ENCODE measurements at regions not wholly inside any gene's neighbourhood (a gene's known extent, or its start where the extent isn't known, plus 50 kb on each side); places are given as distances from the start of the nearest gene placed in this dataset.

GRCh38 chr10:107362306-107362705 lies 197.8 kb upstream of the SORCS1 start:
- DNase-seq (ENCODE audit: low spot score) = no peak

GRCh38 chr10:107357033-107357432 lies 192.5 kb upstream of the SORCS1 start:
- DNase-seq (ENCODE audit: low spot score) = no peak

DNA sequence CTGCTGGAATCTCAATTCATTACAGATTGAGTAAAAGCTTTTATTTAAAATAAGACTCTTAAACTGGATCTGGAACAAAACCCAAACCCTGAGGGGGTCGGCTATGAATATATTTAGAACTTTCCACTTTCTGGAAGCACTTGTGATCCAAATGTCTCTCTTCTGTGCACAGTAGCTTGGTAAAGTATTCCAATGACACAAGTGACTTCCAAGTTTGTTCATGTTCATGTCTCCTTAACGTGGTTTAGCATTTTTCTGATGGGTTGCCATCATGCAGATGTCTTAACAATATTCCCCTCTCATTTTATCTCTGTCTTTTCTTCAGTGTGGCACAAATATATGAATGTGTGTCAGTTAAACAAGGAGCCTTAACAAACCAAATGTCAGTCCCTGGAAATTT lies 191.9 kb upstream of the SORCS1 start:
- no peak for DNase-seq (ENCODE audit: low spot score)

- no peak for DNase-seq (ENCODE audit: low spot score)
Measured at GRCh38 chr10:107342711-107343110, 178.2 kb upstream of the SORCS1 start.

DNA sequence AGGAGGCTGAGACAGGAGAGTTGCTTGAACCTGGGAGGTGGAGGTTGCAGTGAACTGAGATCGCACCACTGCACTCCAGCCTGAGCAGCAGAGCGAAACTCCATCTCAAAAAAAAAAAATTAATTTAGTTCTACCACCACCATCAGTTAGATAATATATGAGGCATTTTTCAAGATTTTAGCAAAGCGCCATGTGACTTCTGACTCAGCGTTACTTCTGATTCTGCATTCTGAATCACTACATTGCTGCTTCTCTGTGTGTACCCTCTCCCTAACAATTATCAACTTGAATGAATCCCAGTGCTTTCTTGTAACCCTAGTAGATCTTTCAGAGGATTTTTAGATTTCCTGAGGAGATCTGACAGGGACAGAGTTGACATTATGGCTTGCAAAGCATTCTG lies 176.8 kb upstream of the SORCS1 start:
- no peak for DNase-seq (ENCODE audit: low spot score)

GRCh38 chr10:107340326-107340725 lies 175.8 kb upstream of the SORCS1 start:
- no peak for DNase-seq (ENCODE audit: low spot score)

GRCh38 chr10:107336061-107336460 lies 171.6 kb upstream of the SORCS1 start:
- no peak for DNase-seq (ENCODE audit: low spot score)

DNA sequence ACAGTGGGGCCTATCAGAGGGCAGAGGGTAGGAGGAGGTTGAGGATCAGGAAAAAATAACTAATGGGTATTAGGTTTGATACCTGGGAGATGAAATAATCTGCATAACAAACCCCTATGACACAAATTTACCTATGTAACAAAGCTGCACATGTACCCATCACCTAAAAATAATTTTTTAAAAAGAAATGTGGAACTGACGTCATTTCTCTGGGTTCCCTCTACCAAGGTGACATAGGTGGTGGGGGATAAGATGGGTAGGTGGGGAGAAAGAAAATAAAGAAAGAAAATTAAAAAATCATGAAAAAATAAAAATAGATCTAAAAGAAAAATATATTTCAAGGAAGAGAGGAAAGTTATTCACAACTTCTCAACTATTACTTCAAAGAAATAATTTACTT lies 153.1 kb upstream of the SORCS1 start:
- no peak for DNase-seq (ENCODE audit: low spot score)

- no peak for DNase-seq (ENCODE audit: low spot score)
Measured at GRCh38 chr10:107303203-107303602, 138.7 kb upstream of the SORCS1 start.

DNA sequence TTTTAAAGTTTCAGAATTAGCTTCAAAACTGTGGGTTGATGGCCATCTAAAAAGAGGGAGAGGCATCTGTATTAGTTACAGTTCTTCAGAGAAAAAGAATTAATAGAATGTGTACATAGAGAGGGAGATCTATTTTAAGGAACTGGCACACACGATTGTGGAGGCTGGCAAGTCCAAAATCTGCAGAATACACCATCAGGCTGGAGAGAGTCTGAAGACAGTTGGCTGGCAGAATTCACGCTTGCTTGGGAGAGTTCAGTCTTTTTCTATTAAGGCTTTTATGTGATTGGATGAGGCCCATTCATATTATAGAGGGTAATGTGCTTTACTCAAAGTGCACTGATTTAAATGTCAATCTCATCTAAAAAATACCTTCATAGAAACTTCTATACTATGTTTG lies 135.1 kb upstream of the SORCS1 start:
- no peak for DNase-seq (ENCODE audit: low spot score)

GRCh38 chr10:107284187-107284586 lies 119.7 kb upstream of the SORCS1 start:
- no peak for DNase-seq (ENCODE audit: low spot score)

DNA sequence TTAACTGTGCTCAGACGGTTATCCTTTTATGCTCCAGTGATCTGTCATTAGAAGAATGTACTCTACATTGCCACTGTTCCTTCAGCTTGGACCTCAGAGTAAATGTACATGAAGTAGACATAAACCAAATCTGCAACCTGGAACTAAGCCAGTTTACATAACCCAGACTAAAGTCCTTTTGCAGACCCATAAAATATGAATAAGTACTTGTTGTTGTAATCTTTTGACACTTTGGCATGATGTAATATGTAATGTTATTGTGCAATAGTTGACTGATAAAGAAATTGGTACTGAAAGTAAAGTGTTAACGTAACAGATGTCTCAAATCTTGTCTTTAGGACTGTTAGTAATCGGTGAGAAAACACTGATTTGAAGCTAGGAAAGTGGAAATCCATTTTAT lies 115.8 kb upstream of the SORCS1 start:
- no peak for DNase-seq (ENCODE audit: low spot score)

- DNase-seq (ENCODE audit: low spot score) = no peak
Measured at GRCh38 chr10:107277591-107277990, 113.1 kb upstream of the SORCS1 start.

DNA sequence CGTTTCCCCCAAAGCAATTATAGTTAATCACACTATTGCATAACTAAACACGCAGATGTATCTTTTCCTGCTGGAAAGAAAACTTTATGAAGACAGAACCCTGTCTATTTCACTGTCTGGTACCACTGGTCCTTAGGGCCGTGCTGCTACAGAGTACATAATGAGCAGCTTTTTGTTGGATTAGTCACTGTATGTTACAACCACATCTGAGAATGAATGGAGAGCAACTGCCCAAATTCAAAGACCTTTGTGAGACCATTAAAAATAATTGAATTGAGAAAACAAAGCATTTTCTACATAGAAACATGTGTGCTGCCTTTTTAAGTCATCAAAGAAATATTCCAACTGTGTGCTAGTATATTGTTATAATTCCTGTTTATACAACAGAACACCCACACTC lies 111.3 kb upstream of the SORCS1 start:
- no peak for DNase-seq (ENCODE audit: low spot score)

- no peak for DNase-seq (ENCODE audit: low spot score)
Measured at GRCh38 chr10:107269626-107270025, 105.1 kb upstream of the SORCS1 start.

DNA sequence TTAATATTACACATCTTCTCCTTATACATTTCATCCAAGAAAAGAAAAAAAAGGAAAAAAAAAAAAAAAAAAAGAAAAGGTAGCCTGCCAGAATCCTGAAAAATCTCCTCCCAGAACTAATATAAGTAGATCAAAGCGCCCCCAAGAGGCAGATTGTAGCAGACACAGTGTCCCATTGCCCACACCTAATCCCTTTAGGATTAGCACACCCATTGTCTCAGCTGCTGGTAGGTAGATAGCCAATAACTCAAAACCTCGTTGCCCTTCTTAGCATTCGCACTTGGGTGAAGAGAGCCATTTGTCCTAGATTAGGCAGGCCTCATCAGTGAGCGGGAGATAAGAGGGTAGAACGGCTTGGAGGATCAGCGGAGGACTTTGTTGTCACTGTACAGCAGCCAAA lies 100.2 kb upstream of the SORCS1 start:
- no peak for DNase-seq (ENCODE audit: low spot score)

DNA sequence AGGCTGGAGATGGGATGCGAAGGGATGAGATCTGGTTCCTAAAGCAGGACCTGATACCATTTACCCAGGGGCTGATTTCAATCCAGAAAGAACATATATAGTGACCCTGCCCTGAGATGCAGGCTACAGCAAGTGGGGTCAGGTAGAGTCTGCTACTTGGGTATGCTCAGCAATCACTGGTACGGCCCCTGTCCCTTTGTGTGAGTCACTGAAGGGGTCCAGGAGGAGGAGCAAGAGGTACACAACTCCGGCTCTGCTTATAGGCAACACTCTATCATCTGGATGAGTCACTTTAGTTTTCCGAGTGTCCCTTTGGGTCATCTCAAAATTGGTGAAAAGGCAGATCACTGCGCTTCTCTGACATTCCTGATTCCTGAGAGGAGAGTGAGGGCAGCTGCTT lies 79.6 kb upstream of the SORCS1 start:
- no peak for DNase-seq (ENCODE audit: low spot score)

DNA sequence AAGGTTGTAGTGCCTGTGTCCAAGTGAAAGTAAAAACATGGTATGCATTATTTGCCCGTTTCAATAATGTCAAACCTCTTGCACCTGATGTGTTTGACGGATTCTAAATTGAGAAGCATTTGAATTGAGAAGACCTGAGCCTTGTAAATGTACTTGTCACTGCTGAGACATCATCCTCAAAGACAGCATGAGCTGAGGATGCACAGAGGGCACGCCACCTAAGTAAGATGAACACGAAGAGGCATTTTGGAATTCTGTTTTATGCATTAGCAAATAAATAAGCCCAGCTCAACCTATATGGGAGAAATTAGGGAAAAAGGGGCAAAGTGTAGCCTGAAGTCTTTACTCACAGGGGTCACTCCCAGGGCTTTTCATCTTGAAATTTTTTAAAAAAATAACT lies 73.8 kb upstream of the SORCS1 start:
- DNase-seq (ENCODE audit: low spot score) = no peak

DNA sequence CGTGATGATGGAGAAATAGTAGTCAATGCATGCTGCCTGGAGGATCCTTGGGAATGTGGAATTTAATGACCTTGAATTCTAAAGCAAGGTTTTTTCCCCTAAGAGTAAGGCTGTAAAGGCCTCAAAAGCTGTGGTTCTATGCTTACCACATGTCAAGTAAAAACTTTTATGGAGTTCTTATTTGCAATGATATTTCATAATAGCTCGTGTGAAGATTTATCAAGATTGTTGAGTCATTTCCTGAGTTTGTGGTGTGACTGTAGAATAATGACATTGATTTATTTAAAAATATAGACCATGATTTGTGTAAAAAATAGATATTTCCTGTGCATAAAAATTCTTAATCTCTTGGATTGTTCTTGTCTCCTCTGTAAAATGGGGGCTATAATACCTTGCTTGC lies 67.5 kb upstream of the SORCS1 start:
- no peak for DNase-seq (ENCODE audit: low spot score)

DNA sequence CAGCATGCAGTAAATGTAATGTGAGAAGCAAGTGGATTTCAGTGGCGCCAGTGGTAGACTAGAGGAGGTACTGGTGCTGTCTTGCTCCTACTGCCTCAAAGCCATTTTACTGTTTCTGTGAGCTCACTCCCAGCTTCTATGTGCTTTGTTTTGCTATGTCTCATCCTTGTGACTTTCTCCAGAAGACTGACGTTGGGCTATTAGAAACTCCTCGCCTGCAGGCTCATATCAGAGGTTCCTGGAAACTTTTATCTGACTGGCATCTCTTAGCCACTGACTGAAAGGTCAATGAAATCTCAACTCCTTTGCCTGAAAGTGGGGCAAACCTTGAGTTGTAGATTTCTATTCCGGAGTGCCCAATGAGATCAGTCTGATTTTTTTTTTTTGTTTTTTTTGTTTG lies 66.4 kb upstream of the SORCS1 start:
- no peak for DNase-seq (ENCODE audit: low spot score)

DNA sequence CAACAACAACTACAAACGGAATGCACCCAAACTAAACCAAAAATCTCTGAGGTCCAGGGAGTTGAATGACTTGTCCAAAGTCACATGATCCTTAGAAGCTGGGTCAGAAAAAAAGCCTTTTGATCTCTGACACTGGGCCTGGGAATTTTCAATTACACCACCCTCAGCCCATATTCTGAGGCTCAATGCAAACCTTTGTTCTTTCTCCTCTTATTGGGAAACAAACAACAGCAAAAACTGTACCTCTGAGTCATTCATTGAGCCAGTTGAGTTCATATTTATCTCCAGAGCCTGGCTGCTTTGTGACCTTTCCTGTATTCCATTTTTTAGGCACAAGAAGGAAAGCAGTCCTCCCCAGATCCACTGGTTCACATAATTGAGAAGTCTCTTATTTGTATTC lies 51.2 kb upstream of the SORCS1 start:
- no peak for DNase-seq (ENCODE audit: low spot score)

All from hematopoietic multipotent progenitor cell treated with erythropoietin and hydrocortisone succinate and interleukin-3 and kit ligand, for 15 days (in vitro differentiated cells).